ENCODE measurements at regions not wholly inside any gene's neighbourhood (a gene's known extent, or its start where the extent isn't known, plus 50 kb on each side); places are given as distances from the start of the nearest gene placed in this dataset.

DNA sequence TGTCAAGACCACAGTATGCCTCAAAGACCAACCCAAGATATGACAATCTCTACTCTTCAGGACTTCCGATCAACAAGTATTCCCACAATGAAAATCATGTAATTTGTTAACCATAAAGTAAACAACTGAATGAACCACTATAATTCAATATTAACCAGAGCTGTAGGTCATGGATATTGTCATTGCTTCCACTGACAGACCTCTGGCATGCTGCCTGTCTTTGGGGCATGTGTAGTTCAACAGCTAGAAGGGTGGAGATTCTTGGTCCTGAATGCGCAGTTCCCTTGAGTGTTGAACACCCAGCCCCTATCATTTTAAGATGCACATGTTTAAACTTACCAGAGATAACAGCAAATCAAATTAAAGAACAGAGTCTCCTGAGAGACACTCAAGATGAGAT lies 283.0 kb downstream of the CEMIP2 start:
- no peaks in the 10 kb centered on the region for H3K4me1 Mint-ChIP-seq (ENCODE audit: low read depth)
- ATAC-seq (ENCODE audit: poor library complexity) (no peak), DNase-seq (no peak)
- no peak for TF ChIP-seq CTCF (IDR thresholded peaks at IDR 0.05)
- no peaks in the 10 kb centered on the region for H3K36me3 Mint-ChIP-seq (ENCODE audit: low read depth)
- POLR2A ChIA-PET: no interaction called here
- Histone ChIP-seq H3K36me3 (ENCODE audit: insufficient read depth, low read length) (no peaks in the 10 kb centered on the region), H3K27ac (ENCODE audit: low read depth in 1 of 2, low read length in 2 of 2) (no peak overlapping the region), H3K4me1 (ENCODE audit: insufficient read depth, low read length) (no peaks in the 10 kb centered on the region), H3K27me3 (ENCODE audit: control insufficient read depth in 1 of 2, insufficient read depth in 2 of 2, low read length in 2 of 2) (no peaks in the 10 kb centered on the region), H3K4me3 (ENCODE audit: low read length) (no peak overlapping the region), H3K9me3 (ENCODE audit: control insufficient read depth in 1 of 2, insufficient read depth in 1 of 2, low read length in 2 of 2) (no peaks in the 10 kb centered on the region)
- intact Hi-C loops (cut with DNase I, micrococcal nuclease): no loop called here
- H3K4me3 Mint-ChIP-seq: no peak overlapping the region
- H3K27me3 Mint-ChIP-seq: peaks cover 39% of the 10 kb centered on the region
- no peaks in the 10 kb centered on the region for H3K9me3 Mint-ChIP-seq
- H3K27ac Mint-ChIP-seq: no peak overlapping the region
- CTCF ChIA-PET: no interaction called here

GRCh38 chr9:71483436-71483835 lies 284.9 kb downstream of the CEMIP2 start:
- no peak for TF ChIP-seq CTCF (IDR thresholded peaks at IDR 0.05)
- H3K9me3 Mint-ChIP-seq: no peaks in the 10 kb centered on the region
- no peaks in the 10 kb centered on the region for H3K4me1 ChIP-seq (ENCODE audit: insufficient read depth, low read length)
- no peaks in the 10 kb centered on the region for H3K36me3 Mint-ChIP-seq (ENCODE audit: low read depth)
- ChIA-PET CTCF (no interaction called here), POLR2A (no interaction called here)
- peaks cover 0 to 4% of the 10 kb centered on the region in 2 experiments for H3K27me3 ChIP-seq (ENCODE audit: control insufficient read depth in 1 of 2, insufficient read depth in 2 of 2, low read length in 2 of 2)
- H3K36me3 ChIP-seq (ENCODE audit: insufficient read depth, low read length): no peaks in the 10 kb centered on the region
- intact Hi-C loops (cut with DNase I, micrococcal nuclease): no loop called here
- no peak overlapping the region for H3K27ac ChIP-seq (ENCODE audit: low read depth in 1 of 2, low read length in 2 of 2)
- DNase-seq: no peak
- H3K9me3 ChIP-seq (ENCODE audit: control insufficient read depth in 1 of 2, insufficient read depth in 1 of 2, low read length in 2 of 2): no peaks in the 10 kb centered on the region
- H3K4me1 Mint-ChIP-seq (ENCODE audit: low read depth): no peaks in the 10 kb centered on the region
- H3K4me3 ChIP-seq (ENCODE audit: low read length): no peak overlapping the region
- peaks cover 32% of the 10 kb centered on the region for H3K27me3 Mint-ChIP-seq
- no peak for ATAC-seq (ENCODE audit: poor library complexity)
- H3K27ac Mint-ChIP-seq: no peak overlapping the region
- H3K4me3 Mint-ChIP-seq: no peak overlapping the region

DNA sequence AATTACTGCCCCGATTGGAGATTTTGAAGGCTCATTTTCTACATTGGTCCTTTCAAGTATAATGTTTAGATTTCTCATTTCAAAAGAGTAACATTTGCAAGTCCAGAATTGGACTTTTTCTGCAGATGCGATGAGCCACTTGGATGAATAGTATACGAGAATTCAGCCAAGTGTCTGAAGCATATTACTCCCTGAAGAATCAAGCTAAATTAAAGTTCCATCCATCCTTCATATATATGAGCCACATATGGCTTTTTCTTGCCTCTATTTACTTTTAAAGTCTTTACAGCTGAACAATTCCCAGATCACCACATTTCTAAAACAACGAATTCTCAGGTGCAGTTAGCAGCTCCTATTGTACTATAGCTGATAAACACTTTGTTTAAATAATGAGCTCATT lies 288.7 kb downstream of the CEMIP2 start:
- no peak overlapping the region for H3K4me3 Mint-ChIP-seq
- no peaks in the 10 kb centered on the region for H3K36me3 Mint-ChIP-seq (ENCODE audit: low read depth)
- Histone ChIP-seq H3K9me3 (ENCODE audit: control insufficient read depth in 1 of 2, insufficient read depth in 1 of 2, low read length in 2 of 2) (no peaks in the 10 kb centered on the region), H3K4me1 (ENCODE audit: insufficient read depth, low read length) (no peaks in the 10 kb centered on the region), H3K27me3 (ENCODE audit: control insufficient read depth in 1 of 2, insufficient read depth in 2 of 2, low read length in 2 of 2) (peaks cover 0 to 4% of the 10 kb centered on the region in 2 experiments), H3K36me3 (ENCODE audit: insufficient read depth, low read length) (no peaks in the 10 kb centered on the region), H3K27ac (ENCODE audit: low read depth in 1 of 2, low read length in 2 of 2) (no peak overlapping the region), H3K4me3 (ENCODE audit: low read length) (no peak overlapping the region)
- H3K9me3 Mint-ChIP-seq: no peaks in the 10 kb centered on the region
- H3K27me3 Mint-ChIP-seq: peaks cover 16% of the 10 kb centered on the region
- intact Hi-C loops (cut with DNase I, micrococcal nuclease): no loop called here
- TF ChIP-seq CTCF (IDR thresholded peaks at IDR 0.05): no peak
- no peak for ATAC-seq (ENCODE audit: poor library complexity)
- ChIA-PET POLR2A (no interaction called here), CTCF (no interaction called here)
- H3K27ac Mint-ChIP-seq: no peak overlapping the region
- no peaks in the 10 kb centered on the region for H3K4me1 Mint-ChIP-seq (ENCODE audit: low read depth)
- no peak for DNase-seq

Measured in CD4-positive, alpha-beta T cell (primary cell).